ENCODE measurements at regions not wholly inside any gene's neighbourhood (a gene's known extent, or its start where the extent isn't known, plus 50 kb on each side); places are given as distances from the start of the nearest gene placed in this dataset.

GRCh38 chr2:61721382-61721781 is 132.5 kb downstream of the FAM161A start:
- no peak overlapping the region for H3K27ac ChIP-seq (ENCODE audit: low read depth, low read length)
- no peaks in the 10 kb centered on the region for H3K9me3 ChIP-seq (ENCODE audit: insufficient read depth, low read depth, low read length)

DNA sequence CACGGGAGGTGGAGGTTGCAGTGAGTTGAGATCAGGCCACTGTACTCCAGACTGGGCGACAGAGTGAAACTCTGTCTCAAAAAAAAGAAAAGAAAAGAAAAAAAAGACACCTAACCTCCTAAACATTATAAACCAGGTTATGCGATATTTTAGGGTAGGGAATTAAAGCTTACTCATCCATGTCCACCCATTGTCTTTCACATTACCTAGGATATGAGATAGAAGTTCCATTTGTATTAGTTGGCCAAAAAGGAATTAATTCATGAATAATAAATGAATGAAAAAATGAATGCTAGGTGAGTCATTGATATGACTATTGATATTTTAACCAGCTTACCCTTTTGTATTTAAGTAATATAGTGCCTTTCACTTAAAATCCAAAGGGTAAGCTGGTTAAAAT is 132.9 kb downstream of the FAM161A start:
- H3K9me3 ChIP-seq (ENCODE audit: insufficient read depth, low read depth, low read length), result no peaks in the 10 kb centered on the region
- no peaks in the 10 kb centered on the region for H3K36me3 ChIP-seq (ENCODE audit: insufficient read depth, low read length)
- WGBS, result 86% methylated on average over 1 of the region's 3 CpGs
- no peaks in the 10 kb centered on the region for H3K4me1 ChIP-seq (ENCODE audit: insufficient read depth, low read length)
- no peak overlapping the region for H3K27ac ChIP-seq (ENCODE audit: low read depth, low read length)
- H3K4me3 ChIP-seq (ENCODE audit: low read length), result no peak overlapping the region
- no peaks in the 10 kb centered on the region for H3K27me3 ChIP-seq (ENCODE audit: insufficient read depth, low read length)
- H3K9ac ChIP-seq (ENCODE audit: low read depth, low read length), result no peak overlapping the region

More at GRCh38 chr2:61721382-61721781, 132.5 kb downstream of the FAM161A start:
- H3K36me3 ChIP-seq (ENCODE audit: insufficient read depth, low read length), result no peaks in the 10 kb centered on the region
- no peaks in the 10 kb centered on the region for H3K4me1 ChIP-seq (ENCODE audit: insufficient read depth, low read length)
- 94% methylated on average over 2 of the region's 2 CpGs for WGBS
- H3K9ac ChIP-seq (ENCODE audit: low read depth, low read length), result no peak overlapping the region
- no peaks in the 10 kb centered on the region for H3K27me3 ChIP-seq (ENCODE audit: insufficient read depth, low read length)
- H3K4me3 ChIP-seq (ENCODE audit: low read length), result no peak overlapping the region

DNA sequence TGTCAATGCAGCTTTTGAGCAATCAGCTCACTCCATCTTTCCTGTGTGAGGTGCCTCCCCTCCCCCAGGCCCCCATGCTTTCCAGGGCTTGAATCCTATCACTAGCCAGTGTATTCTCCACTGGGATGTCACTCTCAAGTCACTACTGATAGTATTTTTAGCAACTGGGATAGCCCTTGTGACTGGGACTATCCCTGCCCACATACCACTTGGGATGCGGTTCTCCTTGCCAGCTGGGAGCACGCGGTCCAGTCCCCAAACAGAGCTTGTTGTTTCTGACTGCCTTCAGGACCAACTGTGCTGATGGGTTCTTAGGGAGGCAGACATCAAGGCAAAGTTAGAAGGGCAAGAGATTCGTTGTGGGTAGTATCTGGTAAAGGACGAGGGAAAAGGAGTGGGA is 134.9 kb downstream of the FAM161A start:
- WGBS, result 90% methylated on average over 5 of the region's 5 CpGs
- H3K27me3 ChIP-seq (ENCODE audit: insufficient read depth, low read length), result no peaks in the 10 kb centered on the region
- H3K4me3 ChIP-seq (ENCODE audit: low read length), result no peak overlapping the region
- H3K27ac ChIP-seq (ENCODE audit: low read depth, low read length), result no peak overlapping the region
- H3K4me1 ChIP-seq (ENCODE audit: insufficient read depth, low read length), result no peaks in the 10 kb centered on the region
- no peak overlapping the region for H3K9ac ChIP-seq (ENCODE audit: low read depth, low read length)
- H3K9me3 ChIP-seq (ENCODE audit: insufficient read depth, low read depth, low read length), result no peaks in the 10 kb centered on the region
- no peaks in the 10 kb centered on the region for H3K36me3 ChIP-seq (ENCODE audit: insufficient read depth, low read length)

- Histone ChIP-seq H3K27me3 (ENCODE audit: insufficient read depth, low read length) (no peaks in the 10 kb centered on the region), H3K9me3 (ENCODE audit: insufficient read depth, low read depth, low read length) (no peaks in the 10 kb centered on the region), H3K9ac (ENCODE audit: low read depth, low read length) (no peak overlapping the region), H3K36me3 (ENCODE audit: insufficient read depth, low read length) (no peaks in the 10 kb centered on the region), H3K4me3 (ENCODE audit: low read length) (no peak overlapping the region), H3K4me1 (ENCODE audit: insufficient read depth, low read length) (no peaks in the 10 kb centered on the region), H3K27ac (ENCODE audit: low read depth, low read length) (no peak overlapping the region)
- WGBS, result 82% methylated on average over 2 of the region's 2 CpGs
These were observed 138.4 kb downstream of the FAM161A start for GRCh38 chr2:61715506-61715905.

DNA sequence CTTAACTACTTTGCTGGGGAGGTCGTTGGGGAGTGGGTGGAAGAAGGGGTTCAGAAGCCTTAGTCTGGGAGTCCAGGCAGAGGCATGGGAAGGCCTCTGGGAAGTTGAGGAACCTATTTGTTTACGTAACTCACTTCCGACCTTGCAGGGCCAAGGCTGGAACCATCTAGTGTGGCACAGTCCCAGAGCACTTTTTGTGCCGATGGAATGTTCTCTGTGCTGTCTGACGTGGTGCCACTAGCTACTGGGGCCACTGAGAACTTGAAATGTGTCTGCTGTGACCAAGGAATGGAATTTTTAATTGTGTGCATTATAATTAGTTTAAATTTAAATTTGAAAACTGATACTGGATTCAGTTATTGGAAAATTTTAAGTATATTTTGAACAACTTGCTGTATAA is 139.7 kb downstream of the FAM161A start:
- H3K36me3 ChIP-seq (ENCODE audit: insufficient read depth, low read length), result no peaks in the 10 kb centered on the region
- no peak overlapping the region for H3K4me3 ChIP-seq (ENCODE audit: low read length)
- H3K27ac ChIP-seq (ENCODE audit: low read depth, low read length), result no peak overlapping the region
- H3K27me3 ChIP-seq (ENCODE audit: insufficient read depth, low read length), result no peaks in the 10 kb centered on the region
- no peaks in the 10 kb centered on the region for H3K4me1 ChIP-seq (ENCODE audit: insufficient read depth, low read length)
- H3K9ac ChIP-seq (ENCODE audit: low read depth, low read length), result no peak overlapping the region
- H3K9me3 ChIP-seq (ENCODE audit: insufficient read depth, low read depth, low read length), result no peaks in the 10 kb centered on the region
- WGBS, result 86% methylated on average over 5 of the region's 5 CpGs

DNA sequence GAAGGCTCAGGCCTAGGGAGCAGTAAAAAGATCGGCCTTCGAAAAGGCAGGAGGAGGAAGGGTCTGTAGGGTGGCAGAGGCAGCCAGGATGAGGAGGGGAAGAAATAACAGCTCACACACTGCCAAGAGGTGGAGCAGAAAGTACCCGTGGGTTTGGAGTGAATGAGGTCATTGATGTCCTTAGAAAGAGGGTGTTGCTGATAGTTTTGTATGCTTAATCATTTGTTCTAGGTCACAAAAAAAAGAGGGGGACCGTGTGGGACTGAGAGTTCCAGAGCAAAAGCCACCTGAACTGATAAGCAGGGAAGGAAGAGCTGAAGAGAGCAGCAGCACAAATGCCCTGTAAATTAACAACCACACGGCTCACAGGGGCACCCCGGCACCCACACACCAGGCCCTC is 140.4 kb downstream of the FAM161A start:
- Histone ChIP-seq H3K27ac (ENCODE audit: low read depth, low read length) (no peak overlapping the region), H3K9me3 (ENCODE audit: insufficient read depth, low read depth, low read length) (no peaks in the 10 kb centered on the region), H3K4me3 (ENCODE audit: low read length) (no peak overlapping the region), H3K36me3 (ENCODE audit: insufficient read depth, low read length) (no peaks in the 10 kb centered on the region), H3K9ac (ENCODE audit: low read depth, low read length) (no peak overlapping the region), H3K4me1 (ENCODE audit: insufficient read depth, low read length) (no peaks in the 10 kb centered on the region), H3K27me3 (ENCODE audit: insufficient read depth, low read length) (no peaks in the 10 kb centered on the region)
- 74% methylated on average over 6 of the region's 6 CpGs for WGBS

DNA sequence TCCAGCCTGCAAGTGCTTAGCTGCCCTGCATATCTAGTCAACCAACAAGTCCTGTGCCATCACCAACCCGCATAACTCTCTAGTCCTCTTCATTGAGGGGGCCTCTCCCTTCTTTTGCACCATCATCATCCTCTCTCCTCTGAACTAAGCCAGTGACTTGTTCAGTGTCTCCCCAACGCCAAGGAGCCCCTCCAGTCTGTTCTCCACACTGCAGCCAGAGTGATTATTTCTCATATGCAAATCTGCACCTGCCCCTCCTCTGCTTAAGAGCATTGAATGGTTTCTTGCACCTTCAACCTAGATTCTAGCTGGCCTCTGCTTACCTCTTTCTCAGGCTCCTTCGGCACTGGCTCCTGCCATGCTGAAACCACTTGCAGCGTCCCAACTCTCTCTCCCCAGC is 141.8 kb downstream of the FAM161A start:
- H3K36me3 ChIP-seq (ENCODE audit: insufficient read depth, low read length), result no peaks in the 10 kb centered on the region
- no peak overlapping the region for H3K4me3 ChIP-seq (ENCODE audit: low read length)
- no peak overlapping the region for H3K27ac ChIP-seq (ENCODE audit: low read depth, low read length)
- no peaks in the 10 kb centered on the region for H3K9me3 ChIP-seq (ENCODE audit: insufficient read depth, low read depth, low read length)
- H3K27me3 ChIP-seq (ENCODE audit: insufficient read depth, low read length), result no peaks in the 10 kb centered on the region
- no peaks in the 10 kb centered on the region for H3K4me1 ChIP-seq (ENCODE audit: insufficient read depth, low read length)
- WGBS, result 87% methylated on average over 4 of the region's 4 CpGs
- no peak overlapping the region for H3K9ac ChIP-seq (ENCODE audit: low read depth, low read length)

- H3K9ac ChIP-seq (ENCODE audit: low read depth, low read length), result no peak overlapping the region
- H3K4me1 ChIP-seq (ENCODE audit: insufficient read depth, low read length), result no peaks in the 10 kb centered on the region
- WGBS, result 72% methylated on average over 4 of the region's 4 CpGs
- H3K27me3 ChIP-seq (ENCODE audit: insufficient read depth, low read length), result no peaks in the 10 kb centered on the region
- H3K4me3 ChIP-seq (ENCODE audit: low read length), result no peak overlapping the region
- no peaks in the 10 kb centered on the region for H3K36me3 ChIP-seq (ENCODE audit: insufficient read depth, low read length)
- no peak overlapping the region for H3K27ac ChIP-seq (ENCODE audit: low read depth, low read length)
- H3K9me3 ChIP-seq (ENCODE audit: insufficient read depth, low read depth, low read length), result no peaks in the 10 kb centered on the region
These were observed 143.1 kb downstream of the FAM161A start for GRCh38 chr2:61710711-61711110.

DNA sequence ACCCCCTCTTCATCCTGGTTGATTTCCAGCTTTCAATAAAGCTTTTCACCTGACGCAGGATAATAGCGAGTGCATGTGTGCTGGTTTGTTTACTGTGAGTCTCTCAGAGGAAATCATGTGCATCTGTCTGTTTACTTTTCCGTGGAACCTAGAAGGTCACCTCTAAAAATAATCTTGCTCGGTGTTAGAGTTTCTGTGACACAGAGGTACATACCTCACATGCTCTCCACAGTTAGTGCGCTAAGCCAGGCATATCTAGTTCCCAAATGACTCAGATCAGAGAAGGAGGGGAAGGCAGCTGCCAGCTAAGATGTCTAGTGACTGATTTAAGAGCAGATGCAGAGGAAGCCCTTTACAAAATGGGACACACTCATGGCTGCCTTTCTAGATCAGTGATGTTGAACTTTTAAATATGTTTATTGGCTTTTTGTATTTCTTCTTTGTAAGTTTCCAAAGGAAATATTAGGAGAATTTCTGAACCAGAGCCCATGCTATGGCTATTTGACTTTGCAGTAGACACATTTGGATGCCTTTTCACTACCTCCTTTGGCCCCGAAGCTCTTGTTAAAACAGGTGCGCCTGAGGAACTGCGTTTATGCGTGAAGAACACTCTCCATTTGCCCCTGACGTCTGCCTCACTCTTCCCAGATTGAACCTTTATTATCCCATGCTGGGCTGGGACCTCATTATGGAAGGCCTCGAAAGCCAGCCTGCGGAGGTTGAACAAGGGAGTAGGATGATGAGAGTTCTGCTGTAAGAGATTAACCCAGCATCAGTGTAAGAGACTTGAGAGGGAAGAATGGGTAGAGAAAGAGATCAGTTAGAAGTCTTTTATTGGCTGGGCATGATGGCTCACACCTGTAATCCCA is 145.6 kb downstream of the FAM161A start:
- no peaks in the 10 kb centered on the region for H3K9me3 ChIP-seq (ENCODE audit: insufficient read depth, low read depth, low read length)

GRCh38 chr2:61705625-61706024 is 148.2 kb downstream of the FAM161A start:
- Histone ChIP-seq H3K36me3 (ENCODE audit: insufficient read depth, low read length) (no peaks in the 10 kb centered on the region), H3K4me1 (ENCODE audit: insufficient read depth, low read length) (no peaks in the 10 kb centered on the region), H3K9ac (ENCODE audit: low read depth, low read length) (no peak overlapping the region), H3K4me3 (ENCODE audit: low read length) (no peak overlapping the region), H3K27me3 (ENCODE audit: insufficient read depth, low read length) (no peaks in the 10 kb centered on the region), H3K27ac (ENCODE audit: low read depth, low read length) (no peak overlapping the region), H3K9me3 (ENCODE audit: insufficient read depth, low read depth, low read length) (no peaks in the 10 kb centered on the region)
- WGBS, result 94% methylated on average over 5 of the region's 5 CpGs

More for the DNA sequence above, 145.6 kb downstream of the FAM161A start:
- Histone ChIP-seq H3K27ac (ENCODE audit: low read depth, low read length) (no peak overlapping the region), H3K27me3 (ENCODE audit: insufficient read depth, low read length) (no peaks in the 10 kb centered on the region), H3K4me3 (ENCODE audit: low read length) (no peak overlapping the region), H3K36me3 (ENCODE audit: insufficient read depth, low read length) (no peaks in the 10 kb centered on the region), H3K4me1 (ENCODE audit: insufficient read depth, low read length) (no peaks in the 10 kb centered on the region), H3K9ac (ENCODE audit: low read depth, low read length) (no peak overlapping the region)
- 89% methylated on average over 12 of the region's 12 CpGs for WGBS

DNA sequence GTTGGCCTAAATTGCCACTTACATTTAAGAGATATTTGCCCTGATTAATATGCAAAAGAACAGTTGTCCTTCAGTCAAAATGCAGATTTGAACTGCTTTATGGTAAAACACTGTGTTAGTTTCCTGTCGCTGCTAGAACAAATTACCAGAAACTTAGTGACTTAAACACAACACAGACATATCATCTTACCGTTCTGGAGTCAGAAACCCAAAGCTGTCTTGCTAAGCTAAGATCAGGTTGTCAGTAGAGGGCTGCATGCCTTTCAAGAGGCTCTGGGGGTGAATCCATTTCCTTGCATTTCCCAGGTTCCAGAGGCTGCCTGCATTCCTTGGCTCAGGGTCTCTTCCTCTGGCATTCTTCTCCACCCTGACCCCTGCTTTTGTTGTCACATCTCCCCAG is 149.5 kb downstream of the FAM161A start:
- H3K36me3 ChIP-seq (ENCODE audit: insufficient read depth, low read length), result no peaks in the 10 kb centered on the region
- H3K9me3 ChIP-seq (ENCODE audit: insufficient read depth, low read depth, low read length), result no peaks in the 10 kb centered on the region
- no peak overlapping the region for H3K9ac ChIP-seq (ENCODE audit: low read depth, low read length)
- no peaks in the 10 kb centered on the region for H3K4me1 ChIP-seq (ENCODE audit: insufficient read depth, low read length)
- no peak overlapping the region for H3K27ac ChIP-seq (ENCODE audit: low read depth, low read length)
- WGBS, result 84% methylated on average over 2 of the region's 2 CpGs
- no peaks in the 10 kb centered on the region for H3K27me3 ChIP-seq (ENCODE audit: insufficient read depth, low read length)
- H3K4me3 ChIP-seq (ENCODE audit: low read length), result no peak overlapping the region

DNA sequence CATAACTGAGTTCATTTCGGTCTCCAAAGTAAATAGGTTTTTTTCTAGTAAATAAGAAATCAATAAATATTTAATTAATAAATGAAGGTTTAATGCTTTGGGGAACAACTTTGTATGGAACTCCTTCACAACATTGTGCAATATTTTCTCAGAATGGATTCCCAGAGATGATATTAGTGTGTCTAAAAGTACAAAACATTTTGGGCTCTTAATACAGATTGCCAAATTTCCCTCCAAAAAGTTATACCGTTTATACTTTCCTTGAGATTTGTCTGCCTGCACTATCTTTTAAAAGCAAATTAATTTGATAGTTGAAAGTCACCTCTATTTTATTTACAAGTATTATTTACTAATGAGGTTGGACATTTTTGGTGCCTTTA is 151.8 kb downstream of the FAM161A start:
- no peaks in the 10 kb centered on the region for H3K9me3 ChIP-seq (ENCODE audit: insufficient read depth, low read depth, low read length)
- no peaks in the 10 kb centered on the region for H3K4me1 ChIP-seq (ENCODE audit: insufficient read depth, low read length)
- no peak overlapping the region for H3K9ac ChIP-seq (ENCODE audit: low read depth, low read length)
- H3K27ac ChIP-seq (ENCODE audit: low read depth, low read length), result no peak overlapping the region
- H3K4me3 ChIP-seq (ENCODE audit: low read length), result no peak overlapping the region
- H3K36me3 ChIP-seq (ENCODE audit: insufficient read depth, low read length), result no peaks in the 10 kb centered on the region
- 100% methylated on average over 1 of the region's 2 CpGs for whole genome bisulfite sequencing
- H3K27me3 ChIP-seq (ENCODE audit: insufficient read depth, low read length), result no peaks in the 10 kb centered on the region

Measured in HUES64 (cell line).